Testis (tissue), 2 donors: ENCODE measurements at regions not wholly inside any gene's neighbourhood (a gene's known extent, or its start where the extent isn't known, plus 50 kb on each side); places are given as distances from the start of the nearest gene placed in this dataset.

Experiments used
- CTCF ChIP-seq, 3 experiments: fragments of 450-650 bp in 2 of 3; fragments of 200-600 bp in 1 of 3; sonication (generic) in 1 of 3; IDR thresholded peaks; one replicate each; pipeline ENCODE4 v1.5.1; 2016 to 2019; ENCODE audit warnings: antibody characterized with exemption in 3 of 3, mild to moderate bottlenecking in 2 of 3, moderate library complexity in 1 of 3
- POLR2A ChIP-seq: fragments of 450-650 bp; IDR thresholded peaks from one replicate; pipeline ENCODE4 v1.6.1; 2017; ENCODE audit warnings: antibody characterized with exemption, mild to moderate bottlenecking, moderate library complexity

- no peak for TF ChIP-seq POLR2A
- peak in 1 of 3 experiments; percentile 21 for TF ChIP-seq CTCF (IDR thresholded peaks at IDR 0.05)
Observed at GRCh38 chr1:177567393-177567792, 396.6 kb downstream of the BRINP2 start.
